HG03039 (cell line): ENCODE measurements at regions not wholly inside any gene's neighbourhood (a gene's known extent, or its start where the extent isn't known, plus 50 kb on each side); places are given as distances from the start of the nearest gene placed in this dataset.

Source experiments
- ATAC-seq: cut with Tn5 transposase; IDR thresholded peaks from one replicate; pipeline ENCODE4 v1.9.1; 2021; ENCODE audit warnings: mild to moderate bottlenecking, moderate library complexity; ENCODE audit not compliant: unreplicated experiment

DNA sequence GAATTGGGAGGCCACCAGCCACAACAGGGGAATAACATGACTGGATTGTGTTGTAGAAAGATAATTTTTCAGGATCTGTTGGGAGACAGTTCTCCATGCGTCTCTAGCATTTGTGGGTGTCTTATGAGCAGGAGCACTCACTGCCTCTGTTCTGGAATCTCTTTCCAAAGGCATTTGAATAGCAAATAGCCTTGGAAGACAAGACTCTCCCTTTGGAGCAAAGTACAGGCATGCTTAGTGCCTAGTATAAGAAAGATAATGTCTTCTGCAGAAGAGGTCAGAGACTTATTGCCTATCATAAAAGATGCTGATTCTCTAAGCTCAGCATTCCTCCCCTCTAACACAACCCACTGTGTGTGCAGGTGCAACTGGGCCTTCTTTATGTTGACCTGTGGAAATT is 58.3 kb downstream of the VCPKMT start:
- no peak for ATAC-seq
